Glomerular visceral epithelial cell (primary cell): ENCODE measurements at regions not wholly inside any gene's neighbourhood (a gene's known extent, or its start where the extent isn't known, plus 50 kb on each side); places are given as distances from the start of the nearest gene placed in this dataset.

Experiments used
- DNase-seq: peaks from one replicate; pipeline ENCODE4 v3.0.0-alpha.2; 2016; ENCODE audit errors: extremely low spot score

- no peak for DNase-seq
Observed at GRCh38 chr5:167307042-167307441, 984.4 kb upstream of the WWC1 start.

- DNase-seq: no peak
Observed at GRCh38 chr5:167308466-167308865, 983.0 kb upstream of the WWC1 start.

GRCh38 chr5:167309941-167310517, 981.4 kb upstream of the WWC1 start:
- no peak for DNase-seq

GRCh38 chr5:167311340-167311739, 980.1 kb upstream of the WWC1 start:
- DNase-seq: no peak

GRCh38 chr5:167312225-167312624, 979.2 kb upstream of the WWC1 start:
- no peak for DNase-seq

- DNase-seq: no peak
Observed at GRCh38 chr5:167315762-167316161, 975.7 kb upstream of the WWC1 start.

GRCh38 chr5:167317884-167318283, 973.6 kb upstream of the WWC1 start:
- no peak for DNase-seq

- DNase-seq: no peak
Observed at GRCh38 chr5:167319243-167319642, 972.2 kb upstream of the WWC1 start.

- DNase-seq: no peak
Observed at GRCh38 chr5:167320019-167320418, 971.4 kb upstream of the WWC1 start.

- no peak for DNase-seq
Observed at GRCh38 chr5:167332309-167332708, 959.1 kb upstream of the WWC1 start.

GRCh38 chr5:167336161-167336560, 955.3 kb upstream of the WWC1 start:
- DNase-seq: no peak

- peak; percentile 4 for DNase-seq
Observed at GRCh38 chr5:167339205-167339604, 952.2 kb upstream of the WWC1 start.

- DNase-seq: no peak
Observed at GRCh38 chr5:167346461-167346860, 945.0 kb upstream of the WWC1 start.

GRCh38 chr5:167348251-167348926, 943.1 kb upstream of the WWC1 start:
- no peak for DNase-seq

GRCh38 chr5:167348980-167349379, 942.5 kb upstream of the WWC1 start:
- DNase-seq: no peak

GRCh38 chr5:167351316-167351715, 940.1 kb upstream of the WWC1 start:
- no peak for DNase-seq

GRCh38 chr5:167352801-167353200, 938.6 kb upstream of the WWC1 start:
- DNase-seq: no peak

- no peak for DNase-seq
Observed at GRCh38 chr5:167355346-167355745, 936.1 kb upstream of the WWC1 start.

- no peak for DNase-seq
Observed at GRCh38 chr5:167356374-167356773, 935.1 kb upstream of the WWC1 start.

GRCh38 chr5:167358868-167359492, 932.5 kb upstream of the WWC1 start:
- DNase-seq: no peak

GRCh38 chr5:167361795-167362194, 929.6 kb upstream of the WWC1 start:
- DNase-seq: no peak

GRCh38 chr5:167363065-167363464, 928.4 kb upstream of the WWC1 start:
- no peak for DNase-seq

- DNase-seq: no peak
Observed at GRCh38 chr5:167375125-167375524, 916.3 kb upstream of the WWC1 start.
